G401.6 (cell line): ENCODE measurements at regions not wholly inside any gene's neighbourhood (a gene's known extent, or its start where the extent isn't known, plus 50 kb on each side); places are given as distances from the start of the nearest gene placed in this dataset.

Experiments
- FAIRE-seq: peaks from 2 replicates; lab custom pipeline; 2012; peaks lifted over from hg19 to GRCh38; lab: Jason Lieb, UNC

DNA sequence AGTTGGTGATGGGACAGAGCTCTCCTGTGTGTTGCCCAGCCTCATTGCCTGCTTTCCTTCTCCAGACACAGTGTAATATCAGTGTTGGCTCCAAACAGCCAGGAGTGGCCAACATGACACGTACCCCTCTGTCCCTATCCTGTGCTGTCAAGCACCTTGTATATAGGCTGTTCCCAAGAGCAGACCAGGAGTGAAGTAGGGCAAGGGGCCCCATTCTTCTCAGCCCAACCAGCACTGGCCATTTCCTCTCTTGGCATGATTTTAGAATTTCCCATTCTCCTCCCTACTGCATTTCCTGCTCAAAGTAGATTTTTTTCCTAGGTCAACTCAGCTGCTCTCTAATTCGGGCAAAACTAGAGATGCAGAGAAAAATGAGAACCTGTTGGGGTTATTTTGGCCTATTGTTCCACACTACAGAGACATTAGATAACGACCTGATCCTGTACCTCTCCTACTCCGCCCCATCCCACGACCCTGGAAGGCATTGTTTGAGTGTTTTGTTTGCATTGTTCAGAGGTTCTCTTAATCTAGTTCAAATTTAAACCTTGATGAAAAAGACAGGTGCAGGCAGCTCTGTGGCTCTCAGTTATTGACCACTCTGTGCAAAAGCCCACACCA lies 95.6 kb downstream of the RASSF10 start:
- FAIRE-seq = no peak

DNA sequence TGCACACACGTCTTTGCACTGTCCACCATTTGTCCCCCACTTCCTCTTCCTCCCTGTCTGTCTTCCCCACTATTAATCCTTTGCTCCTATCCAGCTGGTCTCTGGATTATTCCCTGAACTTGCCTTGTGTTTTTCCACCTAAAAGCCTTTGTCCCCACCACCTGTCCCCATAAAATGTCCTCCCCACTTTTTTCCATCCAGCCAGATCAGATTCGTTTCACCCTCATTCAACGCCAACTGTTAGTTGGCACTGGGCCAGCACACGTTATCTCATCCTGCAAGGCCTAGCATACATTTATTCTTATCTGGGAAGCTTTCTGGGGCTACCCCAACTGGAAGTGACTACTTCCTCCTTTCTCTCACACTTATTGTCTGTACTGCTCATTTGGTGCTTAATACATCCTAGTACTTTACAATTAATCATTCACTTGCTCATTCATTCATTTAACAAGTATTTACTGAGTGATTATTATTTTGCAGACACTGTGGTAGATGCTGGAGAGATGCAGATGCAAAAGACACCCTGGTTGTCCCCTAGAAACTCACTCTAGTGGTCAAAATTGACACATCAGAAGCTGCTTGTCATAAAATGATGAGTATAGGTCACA lies 96.2 kb downstream of the RASSF10 start:
- FAIRE-seq = no peak

DNA sequence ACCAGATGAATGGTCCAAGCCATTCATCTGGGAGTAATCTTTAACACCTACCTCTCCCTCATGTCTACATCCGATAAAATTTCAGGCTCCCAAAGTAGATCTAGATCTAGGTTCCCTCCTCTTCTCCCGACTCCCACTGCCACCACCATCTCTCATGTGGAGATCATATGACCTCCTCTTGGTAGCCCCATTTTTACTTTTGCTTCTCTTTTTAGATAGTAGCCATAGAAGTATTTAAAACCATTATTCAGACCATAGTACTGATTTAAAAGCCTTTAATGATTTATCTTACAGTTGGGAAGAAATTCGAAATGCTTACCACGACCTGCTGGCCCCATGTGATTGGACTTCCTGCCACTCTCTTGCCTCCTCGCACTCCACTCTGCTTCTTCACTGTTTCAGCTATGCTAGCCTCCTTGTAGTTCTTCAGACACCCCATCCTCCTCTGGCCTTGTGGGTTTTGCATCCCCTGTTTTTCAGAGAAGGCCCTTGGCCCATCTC lies 98.5 kb downstream of the RASSF10 start:
- no peak for FAIRE-seq

DNA sequence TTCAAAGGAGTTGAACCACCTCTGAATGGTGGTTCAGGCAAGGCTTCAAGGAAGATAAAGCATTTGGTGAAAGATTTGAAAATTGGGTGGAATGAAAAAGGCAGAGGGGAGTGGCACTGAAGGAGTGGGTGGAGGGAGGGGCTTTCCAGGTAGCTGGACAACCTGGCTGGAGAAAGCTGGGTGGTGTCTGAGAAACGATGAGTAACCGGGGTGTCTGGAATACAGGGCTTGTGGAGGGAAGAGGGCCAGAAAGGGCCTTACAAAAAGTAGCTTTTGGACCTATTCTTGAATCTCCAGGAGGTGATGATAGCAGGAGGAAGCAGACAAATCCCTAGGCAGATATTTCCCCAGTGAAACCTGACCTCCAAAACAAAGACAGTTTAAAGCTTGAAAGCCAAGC lies 99.3 kb downstream of the RASSF10 start:
- no peak for FAIRE-seq

DNA sequence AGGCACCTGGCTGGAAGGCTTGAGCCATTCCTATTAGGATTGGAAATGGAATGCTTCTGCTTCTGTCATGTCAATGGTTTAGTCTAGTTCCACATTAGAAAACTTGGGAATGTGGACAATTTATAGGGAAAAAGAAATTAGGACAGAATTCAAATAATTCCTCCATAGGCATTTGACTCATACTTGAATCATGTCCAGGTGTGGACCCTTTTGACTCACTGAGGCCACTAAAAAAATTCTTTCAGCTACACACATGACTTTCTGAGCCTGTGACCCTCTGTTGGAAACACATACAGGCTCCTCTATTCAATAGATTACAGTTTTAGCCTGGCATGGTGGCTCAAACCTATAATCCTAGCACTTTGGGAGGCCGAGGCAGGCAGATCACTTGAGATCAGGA lies 100.5 kb downstream of the RASSF10 start:
- no peak for FAIRE-seq

DNA sequence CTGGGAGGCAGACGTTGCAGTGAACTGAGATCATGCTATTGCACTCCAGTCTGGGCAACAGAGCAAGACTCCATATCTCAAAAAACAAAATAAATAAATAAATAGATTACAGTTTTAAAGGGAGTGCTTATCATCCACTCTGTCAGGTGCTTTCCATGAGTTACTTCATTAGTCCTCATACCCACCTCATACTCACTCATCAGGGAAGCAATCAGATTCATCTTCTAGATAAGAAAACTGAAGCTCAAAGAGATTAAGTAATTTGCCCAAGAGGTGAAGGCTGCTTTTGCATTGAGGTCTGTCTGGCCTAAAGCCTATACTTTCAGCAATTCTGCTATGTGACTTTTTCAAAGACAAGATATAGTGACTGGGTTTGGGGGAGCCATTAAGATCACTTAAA lies 101.0 kb downstream of the RASSF10 start:
- no peak for FAIRE-seq

DNA sequence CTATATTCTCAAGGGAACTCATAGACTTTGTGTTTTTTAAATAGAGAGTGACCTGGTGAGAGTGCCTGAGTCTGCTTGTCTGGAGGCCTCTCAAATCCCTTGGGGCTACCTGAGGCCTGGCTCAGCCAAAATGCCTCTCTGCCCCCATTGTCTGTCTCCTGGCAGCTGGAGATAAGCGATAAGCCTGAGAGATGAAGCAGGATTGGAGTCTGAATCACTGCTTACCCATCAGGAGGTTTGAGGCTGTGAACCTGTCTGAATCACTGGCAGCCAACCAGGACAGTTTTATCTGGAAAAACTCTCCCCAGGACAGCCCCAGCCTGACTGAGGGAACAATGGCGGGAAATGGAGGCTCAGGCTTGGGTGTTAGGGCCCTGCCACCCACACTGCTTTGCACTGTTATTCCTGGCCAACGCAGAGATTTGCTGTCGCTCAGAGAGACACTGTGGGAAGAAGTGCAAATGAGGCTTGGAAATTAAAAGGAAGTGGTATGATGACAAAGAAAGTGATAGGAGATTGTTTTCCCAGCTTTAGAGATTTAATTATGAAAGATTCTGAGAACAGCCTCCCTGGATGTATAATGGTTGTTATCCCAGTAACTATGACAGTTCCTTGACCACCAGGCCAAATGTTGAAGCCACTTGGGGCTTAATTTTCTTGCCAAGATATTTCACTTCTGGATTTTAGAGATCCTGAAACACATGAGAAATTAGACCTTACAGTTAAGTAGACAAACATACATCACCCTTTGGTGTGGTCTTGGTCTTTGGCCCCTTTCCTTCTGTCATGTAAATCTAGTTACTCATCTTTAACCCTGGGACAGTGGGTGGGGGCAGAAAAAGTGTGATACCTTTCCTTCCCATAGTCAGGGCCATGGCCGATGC lies 102.1 kb downstream of the RASSF10 start:
- FAIRE-seq = no peak

DNA sequence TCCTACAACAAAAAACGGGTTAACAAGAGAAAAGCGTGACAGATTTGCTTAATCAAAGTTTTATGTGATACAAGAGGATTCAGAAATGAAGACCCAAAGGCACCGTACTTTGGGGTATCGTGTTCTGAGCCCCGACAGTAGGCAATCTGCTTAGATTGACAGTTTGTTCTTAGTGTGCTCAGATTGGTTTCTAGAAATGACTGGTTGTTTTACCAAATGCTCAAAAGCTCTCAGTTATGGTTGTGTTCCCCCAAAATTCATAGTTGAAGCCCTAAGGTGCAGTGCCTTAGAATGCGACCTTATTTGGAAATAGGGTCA lies 102.7 kb downstream of the RASSF10 start:
- FAIRE-seq = no peak

DNA sequence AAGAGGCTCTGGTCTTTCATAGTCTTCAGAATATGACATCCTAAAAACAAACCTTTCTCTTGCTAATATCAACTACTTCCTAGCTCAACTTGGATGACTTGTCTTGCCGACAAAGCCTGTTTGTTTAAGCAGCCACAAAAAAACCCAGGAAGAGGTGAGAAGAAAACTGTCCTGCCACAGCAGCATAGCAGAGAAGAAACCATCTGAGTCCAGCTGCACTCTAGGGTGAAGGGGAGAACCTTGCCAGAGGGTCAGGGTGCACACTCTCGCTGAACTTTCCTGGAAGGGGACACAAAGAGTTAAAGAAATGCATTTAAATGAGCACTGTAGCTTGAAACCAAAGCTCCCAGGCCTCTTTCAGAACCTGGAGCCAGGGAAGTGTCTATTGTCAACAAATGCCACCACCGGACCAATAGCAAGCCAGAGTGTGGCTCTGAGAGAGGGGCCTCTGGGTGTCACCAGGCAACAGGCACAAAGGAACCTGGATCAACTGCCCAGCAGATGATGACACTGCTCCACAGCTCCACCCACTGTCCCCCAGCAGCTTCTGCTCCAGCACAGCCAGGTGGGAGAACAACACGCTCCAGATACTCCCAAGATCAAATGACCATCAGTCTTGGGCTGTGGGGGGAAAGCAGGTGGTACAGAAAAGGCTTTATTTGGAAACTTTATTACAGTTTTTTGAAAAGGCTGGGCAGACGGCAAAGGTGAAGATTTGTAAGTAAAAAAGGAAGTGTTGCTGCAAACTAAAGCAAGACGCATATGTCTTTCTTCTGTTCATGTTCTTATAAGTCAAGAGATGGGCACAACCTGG lies 105.7 kb downstream of the RASSF10 start:
- FAIRE-seq = no peak

DNA sequence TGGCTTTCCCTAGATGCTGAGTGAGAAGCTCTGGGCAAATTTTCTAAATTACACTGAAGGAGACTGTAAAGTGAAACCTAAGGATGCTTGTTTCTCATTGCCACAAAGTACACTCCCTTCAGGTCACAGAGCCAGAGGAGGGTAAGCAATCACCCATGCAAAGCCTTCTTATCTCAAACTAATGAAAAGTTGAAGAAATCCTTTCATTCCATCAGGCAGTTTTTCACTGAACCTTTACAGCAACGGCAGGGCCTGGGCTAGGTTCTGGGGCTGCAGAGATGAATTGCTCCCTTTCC lies 106.2 kb downstream of the RASSF10 start:
- no peak for FAIRE-seq

DNA sequence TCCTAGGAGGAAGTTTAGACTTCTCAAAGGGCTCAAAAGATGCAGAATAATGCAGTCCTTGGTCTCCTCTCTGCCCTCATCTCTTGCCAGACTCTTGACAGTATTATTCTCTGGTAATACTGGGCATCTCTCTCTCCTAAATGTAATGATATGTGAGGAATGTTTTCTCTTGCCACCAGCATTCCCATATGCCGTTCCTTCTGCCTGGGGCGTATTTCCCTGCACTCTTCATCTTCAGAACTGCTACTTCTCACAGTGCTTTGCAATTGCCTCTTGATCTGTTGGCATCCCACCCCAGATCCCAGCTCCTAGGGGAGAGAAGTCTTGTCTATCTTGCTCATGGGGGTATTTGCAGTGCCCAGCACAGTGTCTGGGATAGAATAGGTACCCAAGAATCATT lies 107.4 kb downstream of the RASSF10 start:
- FAIRE-seq = no peak

DNA sequence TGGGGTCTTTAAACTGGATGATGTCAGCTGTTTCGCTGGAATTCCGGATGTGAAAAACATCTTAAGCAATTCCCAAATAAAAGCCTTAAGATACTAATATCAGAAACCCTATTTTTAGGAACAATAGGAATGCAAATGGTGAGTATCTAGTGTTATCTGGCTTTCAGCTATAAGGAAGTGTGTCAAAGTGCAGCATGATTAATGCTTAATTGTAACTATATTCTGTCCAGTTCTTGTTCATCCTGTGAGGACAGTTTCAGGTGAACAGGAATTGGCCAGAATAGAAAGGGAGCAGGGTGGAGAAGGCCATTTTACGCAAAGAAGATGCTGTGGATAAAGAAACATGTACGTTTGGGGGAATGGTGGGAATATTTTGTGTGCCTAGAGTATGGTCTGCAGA lies 108.2 kb downstream of the RASSF10 start:
- no peak for FAIRE-seq

DNA sequence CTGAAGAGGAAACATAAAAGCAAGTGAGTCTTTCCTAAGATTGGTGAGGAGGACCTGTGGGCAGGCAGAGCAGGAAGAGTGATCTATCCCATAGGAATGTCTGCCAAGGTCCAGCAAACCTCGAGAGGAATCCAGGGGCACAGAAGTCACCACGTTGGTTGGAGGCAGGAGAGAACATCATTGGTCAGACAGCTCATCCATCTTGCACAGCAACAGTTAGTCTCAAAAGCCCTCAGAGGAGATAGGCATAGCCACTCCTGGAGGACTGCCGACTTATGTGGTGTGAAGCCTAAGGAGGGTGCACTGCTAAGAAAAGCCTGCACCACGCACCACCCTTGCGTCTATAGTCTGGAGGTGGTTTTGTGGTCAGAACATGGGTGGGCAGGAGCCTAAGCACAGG lies 109.1 kb downstream of the RASSF10 start:
- no peak for FAIRE-seq

DNA sequence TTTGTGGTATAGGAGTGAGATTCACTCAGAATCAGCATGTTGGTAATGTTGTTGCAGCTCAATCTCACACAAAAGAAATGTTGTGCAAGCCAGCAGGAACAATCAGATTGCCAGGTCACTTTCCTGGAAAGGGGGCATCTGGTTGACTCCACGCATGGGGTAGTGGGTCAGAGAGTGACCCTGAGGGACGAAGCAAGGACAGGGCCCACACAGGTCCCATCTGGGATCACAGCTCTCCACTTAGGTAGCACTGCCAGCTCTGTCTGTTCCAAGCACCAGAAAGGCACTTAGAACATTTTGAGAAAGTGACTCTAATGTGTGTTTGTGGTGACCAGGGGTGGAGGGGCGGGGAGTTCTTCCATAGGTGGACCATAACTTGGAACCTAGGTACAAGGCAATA lies 109.5 kb downstream of the RASSF10 start:
- FAIRE-seq = no peak

DNA sequence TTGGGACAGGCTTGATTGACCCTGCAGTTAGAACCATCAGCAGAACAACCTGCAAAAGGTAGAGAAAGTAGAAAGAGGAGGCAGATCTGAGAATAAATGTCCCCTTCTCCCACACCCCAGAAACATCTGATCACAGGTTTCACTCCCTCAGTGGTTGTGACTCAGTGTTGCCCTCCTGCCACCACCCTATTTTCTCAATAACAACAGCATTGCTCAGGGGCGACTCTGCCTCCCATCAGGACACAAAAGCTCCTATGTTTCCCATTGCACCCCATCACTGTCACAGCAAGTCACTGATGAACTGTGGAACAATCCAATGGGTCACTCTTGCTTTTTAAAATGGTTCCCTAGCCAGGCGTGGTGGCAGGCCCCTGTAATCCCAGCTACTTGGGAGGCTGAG lies 110.2 kb downstream of the RASSF10 start:
- FAIRE-seq = no peak

DNA sequence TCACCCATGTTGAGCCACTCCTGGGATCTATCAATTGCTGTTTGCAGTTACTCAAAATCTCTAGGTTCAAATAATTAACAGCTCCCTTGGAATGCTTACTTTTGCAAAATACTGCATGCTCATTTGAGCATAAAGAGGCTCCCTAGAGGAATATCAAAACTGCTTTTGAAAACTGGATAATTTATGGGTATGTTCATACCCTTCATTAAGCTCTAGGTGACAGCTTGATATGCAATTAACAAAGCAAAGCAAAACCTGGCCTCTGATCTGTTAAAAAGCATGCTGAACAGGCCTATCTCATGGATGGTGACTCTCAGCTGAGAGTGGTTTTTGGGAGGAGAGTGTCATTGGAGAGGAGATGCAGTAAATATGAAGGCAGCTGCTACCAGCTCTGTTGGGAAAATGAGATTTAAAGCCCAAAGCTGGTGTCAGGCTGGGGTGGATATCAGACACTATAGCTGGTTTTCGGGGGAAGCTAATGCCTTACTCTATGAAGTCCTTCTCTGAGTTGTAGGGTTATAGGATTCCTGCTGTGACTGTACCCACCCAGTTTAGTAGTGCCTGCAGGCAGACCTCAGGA lies 110.9 kb downstream of the RASSF10 start:
- no peak for FAIRE-seq

DNA sequence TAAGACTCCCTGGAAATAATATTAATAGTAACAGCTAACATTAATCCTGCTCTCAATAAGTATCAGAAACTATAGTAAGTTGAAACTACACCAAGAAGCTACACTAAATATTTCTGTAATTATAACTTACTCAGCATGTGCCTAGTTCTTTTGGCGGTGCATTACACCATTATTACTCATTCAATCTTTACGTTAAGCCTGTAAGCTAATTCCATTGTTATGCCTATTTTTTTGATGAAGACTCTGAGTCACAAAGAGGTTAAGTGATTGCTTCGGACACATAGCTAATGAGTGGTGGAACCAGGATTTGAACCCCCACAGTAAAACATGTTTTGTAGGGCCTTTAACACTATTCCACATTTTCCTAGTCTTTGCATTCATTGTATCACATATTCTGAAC lies 111.6 kb downstream of the RASSF10 start:
- no peak for FAIRE-seq

DNA sequence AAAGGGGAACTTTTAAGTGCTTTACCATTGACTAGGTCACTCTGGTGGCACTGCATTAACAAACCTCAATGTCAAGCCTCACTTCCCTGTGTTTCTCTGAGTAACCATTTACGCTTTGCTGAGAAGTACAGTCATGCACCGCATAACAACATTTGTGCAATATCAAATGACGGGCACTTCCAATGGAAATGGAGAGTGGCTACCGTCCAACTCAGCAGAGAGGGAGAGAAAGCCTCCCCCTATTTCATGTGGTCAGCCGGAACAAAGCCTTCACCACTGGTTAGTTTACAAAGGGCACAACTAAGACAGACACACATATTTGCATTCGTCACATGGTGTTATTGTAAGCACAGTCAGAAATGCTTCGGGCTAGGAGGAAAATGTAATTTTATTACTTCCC lies 117.3 kb downstream of the RASSF10 start:
- no peak for FAIRE-seq

DNA sequence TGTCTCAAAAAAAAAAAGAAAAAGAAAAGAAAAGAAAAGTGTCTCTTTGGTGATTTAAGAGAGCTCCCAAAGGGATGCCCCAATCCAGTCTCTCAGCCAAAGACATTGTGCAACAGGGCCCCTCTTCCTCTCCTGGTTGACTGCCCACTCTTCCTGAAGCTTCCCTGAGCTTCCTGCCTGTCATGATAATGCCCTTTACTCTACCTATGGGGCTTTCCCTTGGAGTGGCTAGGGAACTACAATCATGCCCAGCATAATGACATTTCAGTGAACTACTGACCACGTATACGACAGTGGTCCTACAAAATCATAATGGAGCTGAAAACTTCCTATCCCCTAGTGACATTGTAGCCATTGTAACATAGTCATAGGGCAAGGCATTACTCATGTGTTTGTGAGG lies 118.0 kb downstream of the RASSF10 start:
- no peak for FAIRE-seq

DNA sequence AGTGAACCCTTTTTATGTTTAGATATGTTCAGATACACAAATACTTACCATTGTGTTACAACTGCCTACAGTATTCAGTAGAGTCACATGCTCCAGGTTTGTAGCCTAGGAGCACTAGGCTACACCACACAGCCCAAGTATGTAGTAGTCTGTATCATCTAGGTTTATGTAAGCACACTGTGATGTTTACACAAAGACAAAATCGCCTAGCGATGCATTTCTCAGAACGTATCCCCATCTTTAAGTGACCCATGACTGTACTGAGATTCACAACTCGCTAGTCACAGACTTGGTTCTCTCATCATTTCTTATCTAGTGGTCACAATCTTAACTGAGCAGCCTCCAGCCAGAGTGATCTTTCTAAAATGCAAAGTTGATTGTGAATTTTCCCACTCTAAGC lies 119.2 kb downstream of the RASSF10 start:
- FAIRE-seq = no peak

DNA sequence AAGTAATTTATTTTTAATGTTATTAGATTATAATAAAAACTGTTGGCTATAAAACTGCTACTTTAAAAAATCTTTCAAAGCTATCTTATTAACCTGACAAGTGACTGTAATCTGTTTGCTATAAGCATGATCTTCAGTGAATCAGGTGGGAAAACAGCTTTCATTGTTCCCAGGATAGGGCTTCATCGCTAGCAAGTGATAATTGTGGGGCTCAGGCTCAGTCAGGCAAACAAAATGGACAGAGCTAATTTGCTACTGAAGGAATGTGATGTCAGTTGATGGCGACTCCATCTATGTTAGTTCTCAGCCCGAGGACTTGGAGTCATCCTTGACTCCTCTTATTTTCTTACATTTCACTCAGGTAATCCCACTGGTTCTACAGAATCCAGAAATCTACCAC lies 125.0 kb downstream of the RASSF10 start:
- no peak for FAIRE-seq

DNA sequence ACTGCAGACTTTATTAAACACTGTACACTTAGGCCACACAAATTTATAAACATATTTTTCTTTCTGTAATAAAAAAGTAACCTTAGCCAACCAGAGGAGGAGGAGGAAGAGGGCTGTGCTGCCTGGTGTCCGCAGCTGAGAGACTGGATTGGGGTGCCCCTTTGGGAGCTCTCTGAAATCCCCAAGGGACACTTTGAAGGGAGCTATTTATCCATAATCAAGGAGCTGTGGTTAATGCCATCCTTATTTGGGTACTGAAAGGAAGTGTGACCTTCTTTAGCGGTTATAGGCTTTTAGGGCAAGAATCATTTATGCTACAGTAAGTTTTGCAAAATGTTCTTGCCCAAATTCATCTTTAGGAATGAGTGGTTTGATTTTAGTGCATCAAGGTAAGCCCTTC lies 125.8 kb downstream of the RASSF10 start:
- no peak for FAIRE-seq
